GM21825 (cell line): ENCODE measurements at regions not wholly inside any gene's neighbourhood (a gene's known extent, or its start where the extent isn't known, plus 50 kb on each side); places are given as distances from the start of the nearest gene placed in this dataset.
A peak's percentile ranks its signal among the peaks of the same experiment; 100 is the strongest.

Source experiments
- ATAC-seq: cut with Tn5 transposase; IDR thresholded peaks from one replicate; pipeline ENCODE4 v1.9.1; 2021; ENCODE audit warnings: mild to moderate bottlenecking, moderate library complexity; ENCODE audit not compliant: unreplicated experiment

DNA sequence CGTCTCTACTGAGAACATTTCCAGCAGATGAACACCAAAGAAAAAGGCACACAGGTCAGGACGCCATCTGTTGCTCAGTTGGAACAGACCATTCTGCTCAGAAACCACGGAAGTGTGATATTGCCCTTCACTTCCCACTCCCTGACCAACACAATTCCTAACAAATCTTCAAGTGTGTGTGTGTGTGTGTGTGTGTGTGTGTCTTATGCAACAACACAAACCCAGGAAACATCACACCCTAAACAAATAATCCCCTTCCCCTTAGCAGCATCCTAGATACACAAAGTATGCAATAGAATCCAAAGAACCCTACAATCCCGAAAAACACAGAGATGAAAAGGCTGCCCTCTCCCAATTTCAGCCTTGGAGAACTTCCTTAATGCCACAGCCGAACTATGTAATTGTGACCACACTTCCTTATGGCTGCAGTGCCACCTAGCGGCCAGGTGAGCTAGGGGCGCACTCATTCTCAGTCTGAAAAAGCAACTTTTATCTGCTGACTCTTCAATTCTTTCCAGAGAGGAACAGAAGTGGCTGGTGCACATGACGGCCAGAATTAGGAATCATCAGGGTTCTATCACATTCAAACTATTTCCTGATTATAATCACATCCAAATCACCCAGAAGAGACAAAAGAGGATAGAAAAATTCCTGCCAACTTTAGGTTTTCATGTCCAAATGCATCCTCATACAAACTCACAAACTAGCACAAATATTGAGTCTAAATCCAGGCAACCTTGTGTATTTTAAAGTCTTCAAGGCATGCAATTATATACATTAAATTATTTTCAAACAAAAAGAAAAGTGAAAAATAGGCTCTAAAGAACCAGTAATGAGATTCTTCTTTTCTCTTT is 164.9 kb downstream of the DHX15 start:
- ATAC-seq, result peak; percentile 86

DNA sequence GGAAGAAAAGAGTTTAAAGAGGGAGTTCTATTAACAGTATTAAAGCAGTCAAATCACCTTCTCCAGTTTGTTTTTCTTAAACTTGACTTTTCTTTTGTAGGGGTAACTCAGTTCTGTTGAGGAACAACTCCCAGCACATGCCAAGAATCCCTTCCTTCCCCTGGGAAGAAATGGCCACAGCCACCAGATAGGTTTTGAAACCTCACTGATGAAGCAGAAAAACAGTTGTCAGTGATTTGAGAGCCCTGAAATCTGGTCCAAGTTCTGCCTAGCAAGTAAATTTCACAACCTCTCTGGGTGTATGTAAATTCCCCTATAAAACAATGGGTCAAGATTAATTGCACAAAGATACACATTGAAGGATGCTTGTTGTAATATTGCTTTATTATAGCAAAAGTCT is 167.1 kb downstream of the DHX15 start:
- ATAC-seq, result no peak

DNA sequence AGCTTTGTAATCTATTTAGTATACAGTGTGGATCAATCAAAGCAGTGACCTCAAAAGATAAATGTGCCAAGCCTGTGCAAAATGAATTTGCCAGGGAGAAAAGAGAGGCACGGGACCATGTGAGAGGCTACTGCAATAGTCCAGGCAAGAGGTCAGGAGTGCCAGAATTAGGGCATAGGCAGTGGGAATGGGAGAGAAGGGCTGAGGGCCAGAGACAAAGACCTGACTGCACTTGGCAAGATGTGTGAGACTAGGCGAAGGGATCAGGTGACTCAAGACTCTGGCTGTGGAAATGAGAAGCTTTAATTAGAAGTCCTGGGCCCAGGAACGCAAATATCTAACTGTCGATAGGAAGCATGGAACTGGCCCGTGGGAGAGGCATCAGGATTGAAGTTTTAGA is 168.1 kb downstream of the DHX15 start:
- ATAC-seq, result no peak

DNA sequence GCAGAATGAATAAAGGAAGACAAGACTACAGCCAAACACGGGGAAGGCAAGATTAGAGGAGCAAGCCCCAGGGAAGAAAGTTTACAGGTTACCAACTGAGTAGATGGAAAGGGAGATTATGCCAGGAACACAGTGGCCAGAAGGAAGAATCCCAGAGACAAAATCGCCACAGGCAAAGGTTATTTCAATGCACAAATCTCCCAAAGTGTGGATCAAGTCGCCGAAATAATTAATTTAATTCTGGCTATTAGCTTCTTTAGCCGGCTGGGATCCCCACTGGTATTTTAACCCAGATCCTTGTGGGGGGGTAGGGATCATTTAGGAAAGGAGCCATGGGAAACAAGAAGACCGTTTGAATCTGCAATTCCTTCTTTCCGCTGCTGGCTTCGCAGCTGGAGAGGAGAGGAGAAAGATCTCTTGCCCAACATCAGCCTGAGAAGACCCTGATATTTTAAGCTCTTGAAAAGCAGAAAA is 171.0 kb downstream of the DHX15 start:
- no peak for ATAC-seq

DNA sequence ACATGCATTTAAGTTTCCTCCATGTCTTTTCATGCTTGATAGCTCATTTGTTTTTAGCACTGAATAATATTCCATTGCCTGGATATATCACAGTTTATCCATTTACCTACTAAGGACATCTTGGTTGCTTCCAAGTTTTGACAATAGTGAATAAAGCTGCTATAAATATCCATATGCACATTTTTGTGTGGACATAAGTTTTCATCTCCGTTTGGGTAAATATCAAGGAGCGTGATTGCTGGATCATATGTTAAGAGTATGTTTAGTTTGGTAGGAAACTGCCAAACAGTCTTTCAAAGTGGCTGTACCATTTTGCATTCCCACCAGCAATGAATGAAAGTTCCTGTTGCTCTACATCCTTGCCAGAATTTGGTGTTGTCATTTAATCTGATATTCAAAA is 172.5 kb downstream of the DHX15 start:
- ATAC-seq, result no peak

DNA sequence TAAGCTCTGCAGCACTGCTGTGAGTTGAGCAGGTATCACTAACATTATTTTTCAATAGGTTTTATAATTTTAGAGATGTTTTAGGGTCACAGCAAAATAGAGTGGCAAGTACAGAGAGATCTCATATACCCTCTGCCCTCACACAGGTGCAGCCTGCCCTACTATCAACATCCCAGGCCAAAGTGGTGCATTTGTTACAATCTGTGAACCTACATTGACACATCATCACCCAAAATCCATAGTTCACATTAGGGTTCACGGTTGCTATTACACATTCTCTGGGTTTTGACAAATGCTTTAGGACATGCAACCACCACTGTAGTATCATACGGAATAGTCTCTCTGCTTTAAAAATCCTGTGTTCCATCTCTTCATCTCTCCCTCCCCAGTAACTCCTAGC is 173.1 kb downstream of the DHX15 start:
- ATAC-seq, result no peak

DNA sequence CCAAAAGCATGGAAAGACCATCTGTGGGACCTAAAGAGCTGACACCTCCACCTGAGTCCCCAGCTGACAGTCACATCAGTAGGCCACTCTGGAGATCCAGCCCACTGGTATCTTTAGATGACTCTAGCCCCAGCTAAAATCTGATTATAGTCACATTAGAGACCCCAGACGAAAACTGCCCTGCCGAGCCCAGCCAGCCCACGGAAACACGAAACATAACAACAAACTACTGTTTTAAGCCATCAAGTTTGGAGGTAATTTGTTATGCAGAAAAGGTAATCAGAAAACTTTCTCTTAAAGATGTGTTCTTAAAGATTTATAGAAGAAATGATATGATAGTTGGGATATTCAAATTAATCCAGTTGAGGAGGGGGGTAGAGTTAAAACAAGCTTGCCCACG is 175.7 kb downstream of the DHX15 start:
- ATAC-seq, result no peak

DNA sequence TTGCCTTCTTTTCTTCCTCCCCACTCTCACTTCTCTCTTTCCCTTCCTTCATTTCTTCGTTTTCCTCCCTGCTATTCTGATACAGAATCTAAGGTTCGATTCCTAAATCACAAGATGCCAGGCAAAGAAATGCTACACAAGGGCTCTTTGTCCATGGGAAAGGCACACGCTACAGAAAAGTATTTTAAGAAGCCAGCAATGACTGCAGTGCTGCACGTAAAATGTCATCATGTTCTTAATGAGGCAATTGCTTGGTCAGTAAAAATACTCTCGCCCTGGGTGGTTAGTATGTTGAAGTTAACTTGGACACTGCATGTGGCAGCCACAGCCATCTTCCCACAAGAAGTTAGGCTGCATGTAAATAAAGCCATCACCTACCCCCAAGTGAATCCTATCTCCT is 178.4 kb downstream of the DHX15 start:
- ATAC-seq, result no peak

DNA sequence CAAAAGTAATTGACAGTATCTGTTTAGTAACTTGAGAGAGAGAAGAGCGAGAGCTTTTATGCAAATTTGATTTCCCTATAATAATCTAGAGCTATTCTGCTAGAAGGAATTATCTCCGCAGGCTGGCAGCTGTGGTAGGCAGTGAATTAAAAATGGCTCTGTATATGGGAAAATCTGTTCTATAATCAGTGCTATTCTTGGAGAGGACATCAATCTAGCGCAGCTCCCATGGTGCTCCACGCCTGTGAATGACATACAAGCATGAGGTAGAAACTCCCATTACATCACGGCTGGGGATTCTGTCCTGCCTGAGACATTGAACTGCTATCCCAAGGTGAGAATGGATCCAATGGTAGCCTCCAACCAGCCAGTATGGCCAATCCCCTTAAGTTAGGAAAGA is 179.0 kb downstream of the DHX15 start:
- ATAC-seq, result no peak

DNA sequence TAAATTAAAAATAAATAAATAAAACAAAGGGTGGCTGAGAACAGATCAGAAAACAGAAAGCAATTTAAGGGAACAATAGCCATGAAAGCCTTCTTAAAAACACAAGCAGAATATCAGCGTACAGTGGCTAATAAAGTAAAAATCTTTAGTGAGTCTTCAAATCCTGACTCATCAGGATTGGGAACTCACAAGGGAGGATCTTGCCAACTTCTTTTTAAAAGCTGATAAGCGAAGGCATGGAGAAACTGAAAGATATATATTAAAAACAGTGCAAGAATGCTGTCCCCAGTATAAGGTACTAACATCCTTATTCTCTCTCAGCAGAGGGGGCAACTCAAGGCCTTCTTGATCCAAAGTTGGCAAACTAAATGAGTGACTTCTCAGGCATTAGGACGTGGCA is 180.1 kb downstream of the DHX15 start:
- no peak for ATAC-seq

DNA sequence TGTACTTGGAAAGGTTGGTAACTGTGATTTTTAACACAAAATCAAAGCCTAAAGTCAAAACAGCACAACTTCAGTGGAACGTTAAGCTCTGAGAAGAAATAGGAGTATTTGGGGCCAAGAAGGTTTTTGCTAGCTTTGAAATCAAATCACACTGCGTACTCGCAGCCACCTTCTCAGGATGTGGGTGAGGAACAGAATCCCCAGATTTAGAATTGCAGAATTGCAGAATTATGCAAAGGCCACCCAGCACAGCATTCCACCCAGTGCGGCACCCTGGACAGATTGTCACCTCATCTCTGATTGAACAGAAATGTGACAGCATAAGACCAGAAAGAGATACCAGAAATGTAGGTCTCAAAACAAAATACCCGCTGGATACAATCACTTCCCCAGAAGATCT is 181.1 kb downstream of the DHX15 start:
- ATAC-seq, result no peak

DNA sequence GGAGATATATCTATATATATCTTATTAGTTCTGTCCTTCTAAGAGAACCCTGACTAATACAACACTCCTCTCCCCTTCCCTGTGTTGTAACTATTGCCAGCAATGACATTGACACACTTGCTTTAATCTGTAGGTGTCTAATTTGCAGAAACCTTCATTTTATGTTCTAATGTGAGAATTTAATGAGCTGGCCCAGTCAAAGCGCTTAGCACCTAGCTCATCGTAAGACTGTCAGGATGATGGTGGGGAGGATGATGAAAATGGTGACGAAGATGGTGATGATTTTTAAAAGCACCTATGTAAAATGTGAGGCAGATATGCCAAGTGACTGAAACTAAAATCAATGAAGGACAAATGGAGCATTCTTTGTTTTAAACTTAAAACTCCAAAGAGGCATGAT is 183.8 kb downstream of the DHX15 start:
- no peak for ATAC-seq

DNA sequence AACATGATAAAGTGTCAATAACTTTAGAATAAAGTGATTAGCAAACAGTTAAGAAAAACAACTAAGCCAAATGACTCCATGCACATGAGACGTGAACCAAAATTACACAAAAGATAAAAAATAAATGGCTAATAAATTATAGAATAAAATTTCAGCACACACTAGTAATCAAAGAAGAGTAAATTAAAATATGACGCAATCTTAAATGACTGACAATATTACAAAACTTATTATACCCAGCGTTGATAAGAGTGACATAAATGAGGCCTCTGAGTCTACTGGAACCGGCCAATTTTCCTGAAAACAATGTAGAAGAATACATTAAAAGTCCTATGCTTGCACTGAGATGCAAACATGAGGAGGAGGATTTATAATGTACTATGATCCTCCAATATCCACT is 187.4 kb downstream of the DHX15 start:
- no peak for ATAC-seq

DNA sequence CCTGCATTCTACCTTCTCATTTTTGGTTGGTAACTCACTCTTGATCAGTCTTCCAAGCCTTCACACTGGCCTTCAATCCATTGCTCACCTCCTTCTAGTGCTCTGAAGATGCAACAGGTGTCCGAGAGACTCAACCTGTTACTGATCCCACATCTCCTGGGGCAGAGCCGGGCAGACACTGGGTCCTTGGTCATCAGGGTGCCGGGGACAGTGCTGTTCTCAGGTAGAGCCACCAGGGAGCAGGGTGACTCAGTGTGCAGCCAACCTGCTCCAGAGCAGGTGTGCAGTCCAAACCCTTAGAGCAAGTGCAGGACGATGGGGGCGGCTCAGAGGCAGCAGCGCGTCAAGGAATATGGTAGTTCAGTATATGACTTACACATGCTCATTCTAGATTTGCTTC is 188.4 kb downstream of the DHX15 start:
- ATAC-seq, result no peak

DNA sequence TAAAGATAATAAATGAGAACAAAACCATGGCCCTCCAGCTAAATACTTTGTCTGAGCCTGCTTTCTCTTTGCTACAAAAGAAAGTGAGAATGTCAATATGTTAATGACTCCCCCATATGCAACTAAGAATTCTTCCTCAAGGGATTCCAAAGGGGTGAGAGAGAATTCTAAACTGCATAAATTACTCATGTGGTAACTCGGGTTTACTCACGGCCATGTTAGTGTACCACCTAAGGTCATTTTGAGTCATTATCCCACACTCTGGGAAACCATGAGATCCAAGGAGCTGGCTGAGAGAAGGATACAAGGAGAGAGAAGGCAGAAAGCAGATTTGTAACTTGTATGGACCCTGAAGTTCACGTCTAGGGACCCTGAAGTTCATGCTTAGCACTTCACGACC is 190.3 kb downstream of the DHX15 start:
- ATAC-seq, result no peak

DNA sequence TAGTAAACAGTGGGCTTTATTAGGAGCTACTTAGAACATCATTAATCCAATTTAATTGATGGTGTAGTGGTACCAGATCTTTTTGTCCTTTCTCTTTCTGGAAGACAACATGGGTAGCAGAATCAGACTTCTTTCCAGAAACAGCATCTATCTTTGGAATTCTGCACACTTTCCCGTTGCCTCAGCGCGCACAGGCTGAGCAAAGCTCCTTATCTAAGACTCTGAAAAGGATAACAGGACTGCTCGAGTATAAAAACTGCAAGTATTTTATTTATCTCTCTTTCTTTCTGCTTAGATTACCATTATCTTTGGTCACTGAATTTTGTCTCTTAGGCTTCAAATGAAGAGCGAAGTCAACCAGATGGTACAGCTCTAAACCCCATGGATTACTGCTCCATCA is 191.7 kb downstream of the DHX15 start:
- no peak for ATAC-seq

DNA sequence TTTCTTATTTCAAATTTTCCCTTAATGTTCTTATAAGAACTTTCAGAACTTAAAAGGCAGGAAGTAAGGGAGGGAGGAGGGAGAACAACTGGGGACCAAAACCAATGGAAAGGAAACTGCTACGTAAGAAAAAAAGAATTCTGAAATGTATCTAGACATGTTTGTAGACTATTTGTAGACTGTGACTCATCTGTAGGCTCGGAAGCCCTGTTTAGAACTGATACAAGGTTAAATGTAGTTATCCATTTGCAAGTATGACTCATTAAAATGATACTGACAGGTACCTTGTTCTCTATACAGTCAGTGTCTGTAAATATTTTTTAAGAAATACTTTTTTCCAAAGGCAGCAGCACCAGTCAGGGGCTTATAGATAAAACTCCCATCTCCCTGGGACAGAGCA is 202.0 kb downstream of the DHX15 start:
- peak; percentile 100 for ATAC-seq

DNA sequence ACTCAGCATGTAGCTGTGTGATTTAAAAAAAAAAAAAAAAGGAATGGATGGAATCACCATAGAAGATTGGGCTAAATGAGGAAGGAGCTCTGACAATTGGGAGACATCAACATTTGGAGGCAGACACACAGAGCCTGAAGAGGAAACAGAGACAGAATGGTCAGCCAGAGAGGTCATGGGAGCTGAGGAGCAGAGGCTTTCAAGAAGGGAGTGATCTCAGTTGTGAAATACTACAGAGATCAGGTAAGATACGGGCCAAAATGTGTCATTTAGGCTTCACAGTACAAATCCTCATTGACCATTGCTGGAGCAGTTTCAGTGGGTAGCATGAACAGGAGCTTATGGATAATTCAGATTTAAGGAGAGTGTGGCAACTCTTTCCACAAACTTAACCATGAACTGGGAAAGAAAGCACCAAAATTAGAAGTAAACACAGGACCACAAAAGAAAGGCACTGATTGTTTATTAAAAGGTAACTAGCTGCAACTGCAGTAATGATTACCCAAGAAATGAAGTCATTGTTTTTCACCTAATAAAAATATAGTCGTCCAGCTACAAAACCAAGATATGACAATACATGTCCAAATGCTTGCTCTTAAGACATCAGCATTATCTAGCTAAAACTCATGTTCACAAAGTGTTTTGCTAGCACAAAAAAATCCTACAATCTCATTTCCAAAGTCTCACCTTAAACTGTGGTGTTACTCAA is 203.2 kb downstream of the DHX15 start:
- ATAC-seq, result no peak

DNA sequence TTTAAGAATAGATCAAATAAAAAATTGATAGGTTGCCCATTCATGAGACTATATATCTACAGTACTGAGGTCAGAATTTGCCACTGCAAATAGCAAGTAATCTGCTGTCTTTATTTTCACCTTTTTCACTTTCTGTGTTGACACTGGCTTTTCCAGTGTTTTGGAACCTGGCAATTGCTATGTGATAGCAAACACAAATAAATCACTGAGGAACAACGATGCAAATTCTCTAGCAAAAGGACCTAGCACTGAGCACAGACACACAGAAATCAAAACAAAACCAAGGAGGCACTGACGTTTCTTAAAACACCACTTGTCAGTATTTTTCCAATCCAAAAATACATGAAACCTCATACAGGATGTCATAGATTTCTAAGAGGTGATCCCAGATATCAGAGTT is 210.7 kb downstream of the DHX15 start:
- ATAC-seq, result no peak

DNA sequence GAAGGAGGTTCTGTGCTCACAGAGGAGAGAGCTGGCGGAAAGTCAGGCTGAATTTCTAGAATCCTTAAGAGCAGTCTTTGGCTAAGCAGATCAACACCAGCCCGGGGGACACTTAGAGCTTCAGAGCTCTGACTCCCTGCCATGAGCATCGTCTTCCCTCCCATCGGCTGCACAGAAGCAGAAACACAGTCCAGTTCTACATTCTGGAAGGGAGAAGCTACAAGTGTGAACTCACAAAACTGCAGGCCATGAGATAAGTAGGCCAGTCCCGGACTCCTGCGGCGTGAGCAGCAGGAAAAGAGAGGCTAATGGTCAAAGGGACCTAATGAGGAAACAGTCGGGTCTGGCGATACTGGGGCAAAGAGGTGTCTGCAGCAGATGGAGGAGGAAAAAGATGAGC is 211.5 kb downstream of the DHX15 start:
- no peak for ATAC-seq

DNA sequence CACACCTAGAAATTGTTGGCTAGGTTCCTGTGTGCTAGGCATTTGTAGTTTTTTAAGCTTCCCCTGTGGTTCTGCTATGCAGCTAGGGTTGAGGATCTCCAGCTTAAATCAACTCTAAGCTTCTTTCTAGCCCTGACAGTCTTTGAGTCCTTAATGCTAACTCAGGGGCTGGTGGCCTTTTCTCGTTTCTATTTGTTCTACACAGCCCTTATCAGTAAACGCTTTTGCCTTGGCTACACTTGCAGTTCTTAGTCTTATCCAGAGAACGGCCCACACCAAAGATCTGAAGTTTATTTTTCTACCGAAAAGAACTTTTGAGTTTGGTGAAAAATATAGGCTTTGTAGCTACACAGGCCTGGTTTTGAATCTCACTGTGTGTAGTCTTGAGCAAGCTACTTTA is 212.0 kb downstream of the DHX15 start:
- no peak for ATAC-seq

DNA sequence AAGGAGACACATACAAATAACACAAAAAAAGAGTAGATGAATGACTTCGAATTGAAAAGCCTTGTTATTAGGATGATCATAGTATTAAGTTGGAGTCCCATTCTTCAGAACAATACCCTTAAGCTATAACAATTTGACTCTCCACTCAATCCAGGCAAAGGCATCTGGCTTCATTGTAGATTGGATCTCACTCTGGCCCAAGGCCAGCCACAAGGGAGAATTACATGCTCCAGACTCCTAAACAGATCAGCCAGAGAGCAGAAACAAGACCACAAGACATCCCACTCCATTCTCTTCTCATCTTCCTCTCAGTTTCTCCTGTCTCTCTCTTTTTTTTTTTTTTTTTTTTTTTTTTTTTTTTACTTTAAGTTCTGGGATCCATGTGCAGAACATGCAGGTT is 213.9 kb downstream of the DHX15 start:
- ATAC-seq, result no peak
